SK-N-SH (cell line): ENCODE measurements at regions not wholly inside any gene's neighbourhood (a gene's known extent, or its start where the extent isn't known, plus 50 kb on each side); places are given as distances from the start of the nearest gene placed in this dataset.

ENCODE experiments used
- CTCF ChIA-PET: fragments of 300-600, 350-600 bp; formaldehyde crosslinking; extraction: SDS; loops from one replicate; lab custom pipeline; 2021; lab: Yijun Ruan, JAX
- POLR2A ChIA-PET: fragments of 350-600 bp; sonication (Branson Sonifier 250); formaldehyde crosslinking; extraction: SDS; loops from one replicate; lab custom pipeline; 2020; ENCODE audit warnings: antibody characterized with exemption, inconsistent platforms; lab: Yijun Ruan, JAX
- DNase-seq: peaks from one replicate; pipeline ENCODE4 v3.0.0; 2012
- H2AFZ ChIP-seq: fragments of 200-600 bp; sonication (generic); 2 replicates; pipeline ENCODE4 v1.8.1; 2016; ENCODE audit warnings: antibody characterized with exemption, mild to moderate bottlenecking, low read depth
- H3F3A ChIP-seq: fragments of 200-600 bp; sonication (generic); replicated peaks from 2 replicates; pipeline ENCODE3; 2016; ENCODE audit warnings: antibody characterized with exemption, mild to moderate bottlenecking; ENCODE audit not compliant: insufficient read depth
- H3K27ac ChIP-seq, 2 experiments: fragments of 200-500 bp in 1 of 2; fragments of 200-600 bp in 1 of 2; sonication (Bioruptor generic) in 1 of 2; sonication (generic), shearing (Covaris generic) in 1 of 2; 2 replicates each; pipeline versions ENCODE4 v1.5.1 to v1.6.1; 2014 to 2016; ENCODE audit warnings: low read depth in 2 of 2, inconsistent platforms in 1 of 2, low read length in 1 of 2, mild to moderate bottlenecking in 1 of 2, mixed read lengths in 1 of 2
- H3K27me3 ChIP-seq: fragments of 200-600 bp; sonication (generic), shearing (Covaris generic); 2 replicates; pipeline ENCODE4 v1.6.1; 2016; ENCODE audit warnings: mixed run types; ENCODE audit not compliant: insufficient read depth
- H3K36me3 ChIP-seq, 2 experiments: fragments of 200-500 bp in 1 of 2; fragments of 200-600 bp in 1 of 2; sonication (Bioruptor generic) in 1 of 2; sonication (generic) in 1 of 2; replicated peaks in 1 of 2; 2 replicates each; pipeline versions ENCODE3 to v1.5.1; 2014 to 2016; ENCODE audit warnings: low read length in 1 of 2, mild to moderate bottlenecking in 1 of 2; ENCODE audit not compliant: insufficient read depth in 2 of 2, control insufficient read depth in 1 of 2
- H3K4me1 ChIP-seq, 2 experiments: fragments of 200-500 bp in 1 of 2; fragments of 200-600 bp in 1 of 2; sonication (Bioruptor generic) in 1 of 2; sonication (generic), shearing (Covaris generic) in 1 of 2; 2 replicates each; pipeline versions ENCODE4 v1.5.1 to v1.6.1; 2014 to 2016; ENCODE audit warnings: low read depth in 1 of 2, low read length in 1 of 2, mixed run types in 1 of 2; ENCODE audit not compliant: insufficient read depth in 2 of 2, control insufficient read depth in 1 of 2
- H3K4me2 ChIP-seq: fragments of 200-600 bp; sonication (generic), shearing (Covaris generic); 2 replicates; pipeline ENCODE4 v1.6.1; 2017; ENCODE audit warnings: mixed run types
- H3K4me3 ChIP-seq, 2 experiments: fragments of 200-500 bp in 1 of 2; fragments of 200-600 bp in 1 of 2; sonication (Bioruptor generic) in 1 of 2; sonication (generic), shearing (Covaris generic) in 1 of 2; 2 replicates each; pipeline versions ENCODE4 v1.5.1 to v1.8.1; 2014 to 2016; ENCODE audit warnings: low read depth in 2 of 2, inconsistent platforms in 1 of 2, low read length in 1 of 2, mild to moderate bottlenecking in 1 of 2, mixed read lengths in 1 of 2, moderate library complexity in 1 of 2
- H3K79me2 ChIP-seq: fragments of 200-600 bp; sonication (generic); 2 replicates; pipeline ENCODE4 v1.8.1; 2017; ENCODE audit warnings: mild to moderate bottlenecking; ENCODE audit not compliant: insufficient read depth
- H3K9ac ChIP-seq: fragments of 200-600 bp; sonication (generic); 2 replicates; pipeline ENCODE4 v1.6.1; 2017; ENCODE audit warnings: mixed run types
- H3K9me2 ChIP-seq: fragments of 200-600 bp; sonication (generic); 2 replicates; pipeline ENCODE4 v1.6.1; 2017; ENCODE audit warnings: mixed run types
- H3K9me3 ChIP-seq: fragments of 200-600 bp; sonication (generic); 2 replicates; pipeline ENCODE4 v1.6.1; 2017; ENCODE audit warnings: mixed run types, mild to moderate bottlenecking, moderate library complexity
- H4K20me1 ChIP-seq: fragments of 200-600 bp; sonication (generic); 2 replicates; pipeline ENCODE4 v1.6.1; 2017; ENCODE audit warnings: mild to moderate bottlenecking, mixed run types; ENCODE audit not compliant: insufficient read depth
- CHD2 ChIP-seq: fragments of 150-350 bp; IDR thresholded peaks from 2 replicates; pipeline ENCODE4 v1.6.1; 2018; ENCODE audit warnings: low read length; ENCODE audit not compliant: partially characterized antibody
- EP300 ChIP-seq, 2 experiments: IDR thresholded peaks; 2 replicates each; pipeline versions ENCODE4 v1.4.0 to v1.6.1; 2012; ENCODE audit warnings: borderline replicate concordance in 1 of 2, low read depth in 1 of 2, low read length in 1 of 2
- EZH2phosphoT487 ChIP-seq: fragments of 200-600 bp; sonication (generic); IDR thresholded peaks from 2 replicates; pipeline ENCODE4 v1.6.1; 2017; ENCODE audit warnings: low read depth, mixed run types, mild to moderate bottlenecking, antibody characterized with exemption, moderate library complexity, borderline replicate concordance
- FOSL2 ChIP-seq: IDR thresholded peaks from 2 replicates; pipeline ENCODE4 v1.4.0; 2012; ENCODE audit warnings: low read depth, mild to moderate bottlenecking, moderate library complexity, borderline replicate concordance
- GABPA ChIP-seq: IDR thresholded peaks from 2 replicates; pipeline ENCODE4 v1.4.0; 2012; ENCODE audit warnings: low read depth, mild to moderate bottlenecking
- IRF3 ChIP-seq: fragments of 150-350 bp; IDR thresholded peaks from 2 replicates; pipeline ENCODE4 v1.6.1; 2016; ENCODE audit warnings: mild to moderate bottlenecking, low read depth, low read length
- NFIC ChIP-seq: IDR thresholded peaks from 2 replicates; pipeline ENCODE4 v1.4.0; 2012; ENCODE audit warnings: borderline replicate concordance
- NRF1 ChIP-seq: IDR thresholded peaks from 2 replicates; pipeline ENCODE4 v1.6.1; 2012; ENCODE audit warnings: low read depth, mild to moderate bottlenecking, low read length
- PBX3 ChIP-seq: IDR thresholded peaks from 2 replicates; pipeline ENCODE4; 2012
- RAD21 ChIP-seq: IDR thresholded peaks from 2 replicates; pipeline ENCODE4 v1.6.1; 2012; ENCODE audit warnings: mild to moderate bottlenecking, low read length
- RCOR1 ChIP-seq: fragments of 150-350 bp; IDR thresholded peaks from 2 replicates; pipeline ENCODE4 v1.6.1; 2017; ENCODE audit warnings: antibody characterized with exemption, low read length
- REST ChIP-seq: IDR thresholded peaks from 2 replicates; pipeline ENCODE4 v1.6.1; 2012; ENCODE audit warnings: mild to moderate bottlenecking, low read depth, low read length, moderate library complexity
- SIN3A ChIP-seq: IDR thresholded peaks from 2 replicates; pipeline ENCODE4 v1.6.1; 2012; ENCODE audit warnings: low read depth, mild to moderate bottlenecking, low read length, moderate library complexity, borderline replicate concordance
- SMC3 ChIP-seq: IDR thresholded peaks from 2 replicates; pipeline ENCODE4 v1.6.1; 2012; ENCODE audit warnings: low read depth, low read length, improper control_type of control experiment
- TCF12 ChIP-seq: IDR thresholded peaks from 2 replicates; pipeline ENCODE4 v1.4.0; 2012
- YY1 ChIP-seq: IDR thresholded peaks from 2 replicates; pipeline ENCODE4 v1.4.0; 2012; ENCODE audit warnings: low read depth, mild to moderate bottlenecking
- ZBTB33 ChIP-seq: IDR thresholded peaks from 2 replicates; pipeline ENCODE4 v1.4.0; 2012; ENCODE audit warnings: low read depth, borderline replicate concordance
- WGBS: methylation state at CpG from one replicate; pipeline ENCODE4 v1.1.6; 2017; ENCODE audit warnings: low lambda C conversion rate; 5-methylcytosine and 5-hydroxymethylcytosine counted together
- TF ChIP-seq, protein P1 (sequence below): fragments of 150-350 bp; IDR thresholded peaks from 2 replicates; pipeline ENCODE4 v1.6.1; 2017; ENCODE audit warnings: antibody characterized with exemption, low read length, low read depth, borderline replicate concordance
- TF ChIP-seq, protein P2 (sequence below): IDR thresholded peaks from 2 replicates; pipeline ENCODE4 v1.4.0; 2012; ENCODE audit warnings: low read depth

- H3K27ac ChIP-seq, result no peak overlapping the region
- H3F3A ChIP-seq, result no peaks in the 10 kb centered on the region
- no peaks in the 10 kb centered on the region for H3K36me3 ChIP-seq
- peaks cover 0 to 7% of the 10 kb centered on the region in 2 experiments; a peak in 1 of 4 replicates for H3K4me1 ChIP-seq
- no peak overlapping the region for H3K9ac ChIP-seq
- no peaks in the 10 kb centered on the region for H4K20me1 ChIP-seq
- no peaks in the 10 kb centered on the region for H3K9me3 ChIP-seq
- whole genome bisulfite sequencing, result 7% methylated on average over 1 of the region's 1 CpG
- no peak overlapping the region for H3K4me2 ChIP-seq
- CTCF ChIA-PET, result interaction anchor here (0.9 kb wide), 1 partner anchor 488 kb away, joined by 4 read pairs; no protein-coding TSS in a partner anchor
- H3K27me3 ChIP-seq, result 0 out of 2 replicates have a peak, but pooled peaks cover 4% of the 10 kb centered on the region
- no peak overlapping the region for H3K4me3 ChIP-seq
- H2AFZ ChIP-seq, result no peak overlapping the region
- DNase-seq, result no peak
- H3K9me2 ChIP-seq, result no peaks in the 10 kb centered on the region
- no peaks in the 10 kb centered on the region for H3K79me2 ChIP-seq
- no peak for TF ChIP-seq EZH2phosphoT487
- TF ChIP-seq PBX3, result no peak
- TF ChIP-seq SIN3A, result no peak
- TF ChIP-seq RCOR1, result no peak
- TF ChIP-seq IRF3, result no peak
- TF ChIP-seq, protein P1, sequence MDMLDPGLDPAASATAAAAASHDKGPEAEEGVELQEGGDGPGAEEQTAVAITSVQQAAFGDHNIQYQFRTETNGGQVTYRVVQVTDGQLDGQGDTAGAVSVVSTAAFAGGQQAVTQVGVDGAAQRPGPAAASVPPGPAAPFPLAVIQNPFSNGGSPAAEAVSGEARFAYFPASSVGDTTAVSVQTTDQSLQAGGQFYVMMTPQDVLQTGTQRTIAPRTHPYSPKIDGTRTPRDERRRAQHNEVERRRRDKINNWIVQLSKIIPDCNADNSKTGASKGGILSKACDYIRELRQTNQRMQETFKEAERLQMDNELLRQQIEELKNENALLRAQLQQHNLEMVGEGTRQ, result no peak
- TF ChIP-seq GABPA, result no peak
- no peak for TF ChIP-seq TCF12
- no peak for TF ChIP-seq EP300 (IDR thresholded peaks at IDR 0.05; ENCODE audit: borderline replicate concordance in 1 of 2, low read depth in 1 of 2, low read length in 1 of 2)
- TF ChIP-seq SMC3, result no peak
- TF ChIP-seq NFIC, result no peak
- TF ChIP-seq RAD21, result no peak
- no peak for TF ChIP-seq YY1
- no peak for TF ChIP-seq CHD2
- no peak for TF ChIP-seq ZBTB33
- TF ChIP-seq, protein P2, sequence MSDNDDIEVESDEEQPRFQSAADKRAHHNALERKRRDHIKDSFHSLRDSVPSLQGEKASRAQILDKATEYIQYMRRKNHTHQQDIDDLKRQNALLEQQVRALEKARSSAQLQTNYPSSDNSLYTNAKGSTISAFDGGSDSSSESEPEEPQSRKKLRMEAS, result no peak
- TF ChIP-seq FOSL2, result no peak
- TF ChIP-seq NRF1, result no peak
- no peak for TF ChIP-seq REST
- TF ChIP-seq, all 33 proteins: peak for 0
- POLR2A ChIA-PET, result no interaction called here
Observed at GRCh38 chr3:178479446-178479845, 56.8 kb upstream of the KCNMB2 start.
